CD4-positive, alpha-beta T cell treated with Interleukin-17A for 4 hours (primary cell): ENCODE measurements at regions not wholly inside any gene's neighbourhood (a gene's known extent, or its start where the extent isn't known, plus 50 kb on each side); places are given as distances from the start of the nearest gene placed in this dataset.
"Not testable (repeated sequence)": the region's sequence is repeated elsewhere in the genome, so short reads cannot be mapped to it uniquely, and the experiment has no call there.

Source experiments
- DNase-seq: peaks from one replicate; pipeline ENCODE4 v3.0.0-alpha.2; 2020; ENCODE audit warnings: mixed read lengths

DNA sequence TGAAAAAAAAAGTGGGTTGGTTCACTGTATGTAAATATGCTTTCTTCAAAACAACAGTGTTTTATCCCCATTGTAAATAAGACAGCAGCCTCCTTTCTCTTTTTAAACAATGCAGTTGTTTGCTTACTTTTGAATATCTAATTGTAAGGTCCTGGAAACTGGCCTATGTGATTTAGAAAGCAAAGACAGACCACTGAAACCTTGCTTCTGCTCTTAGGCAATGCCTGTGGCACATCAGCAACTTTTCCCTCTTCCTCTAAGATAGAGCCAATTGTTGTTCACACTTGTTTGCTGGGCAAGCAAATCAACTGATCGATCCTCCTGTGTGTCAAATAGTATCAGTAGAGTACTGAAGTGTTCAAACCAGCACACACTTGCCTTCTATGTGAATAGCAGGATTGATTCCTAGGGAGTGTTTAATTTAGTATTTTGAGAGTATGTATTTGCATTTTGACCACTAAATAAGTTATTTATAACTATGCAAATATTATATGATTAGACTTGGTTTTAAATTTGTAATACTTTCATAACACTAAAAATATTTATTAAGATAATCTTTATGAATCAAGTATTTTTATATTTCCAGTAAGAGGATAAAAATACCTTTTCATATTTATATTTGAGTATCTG is 55.4 kb upstream of the GRPR start:
- DNase-seq, result no peak

DNA sequence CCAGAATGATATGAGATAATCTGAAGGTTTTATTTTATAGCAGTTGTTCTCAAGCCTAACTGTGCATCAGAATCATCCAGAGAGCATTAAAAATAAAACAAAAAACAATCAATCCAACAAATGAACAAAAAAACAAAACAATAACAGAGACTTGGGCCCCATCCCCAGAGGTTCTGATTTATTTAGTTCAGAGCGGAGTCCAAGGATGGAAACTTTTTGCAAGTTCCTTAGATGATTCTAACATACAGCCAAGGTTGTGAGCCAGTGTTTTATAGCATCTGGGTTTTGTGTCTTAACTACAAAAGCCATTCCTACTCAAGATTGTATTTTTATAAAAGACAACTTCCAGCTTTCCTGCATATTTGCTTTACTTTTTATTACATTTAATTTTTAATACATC is 59.4 kb upstream of the GRPR start:
- DNase-seq, result no peak

DNA sequence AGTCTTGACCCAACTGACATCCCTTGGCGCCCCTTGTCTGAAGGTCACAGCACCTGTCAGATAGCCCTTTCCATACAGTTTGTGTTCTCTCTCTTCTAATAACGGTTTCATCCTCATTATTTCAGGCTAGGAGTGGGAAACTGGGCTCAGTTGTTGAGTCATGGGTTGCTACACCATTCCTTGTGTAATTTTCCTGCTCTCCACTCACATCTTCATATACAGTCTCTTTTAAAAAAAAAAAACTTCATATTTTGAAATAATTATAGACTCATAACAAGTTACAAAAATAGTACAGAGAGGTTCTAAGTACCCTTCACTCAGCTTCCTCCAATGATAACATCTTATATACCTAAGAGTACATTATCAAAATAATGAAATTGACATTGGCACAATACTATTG is 60.2 kb upstream of the GRPR start:
- DNase-seq, result no peak

DNA sequence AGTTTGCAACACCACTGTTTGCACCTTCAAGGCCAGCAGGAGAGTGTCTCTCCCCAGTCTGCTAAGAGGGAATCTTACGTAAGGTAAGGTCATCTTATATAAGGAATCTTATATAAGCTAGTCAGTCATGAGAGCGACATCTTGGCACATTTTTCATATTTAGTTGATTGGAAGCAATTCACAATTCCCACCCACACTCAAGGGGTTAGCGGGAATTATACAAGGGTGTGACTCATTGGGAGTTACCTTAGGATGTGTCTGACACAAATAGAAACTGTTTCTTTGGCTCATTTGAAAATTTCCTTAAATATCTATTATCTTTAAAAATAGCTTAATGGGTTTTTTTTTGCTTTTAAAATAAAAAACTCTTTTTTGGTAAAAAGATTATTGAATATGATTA is 62.1 kb upstream of the GRPR start:
- DNase-seq, result no peak

DNA sequence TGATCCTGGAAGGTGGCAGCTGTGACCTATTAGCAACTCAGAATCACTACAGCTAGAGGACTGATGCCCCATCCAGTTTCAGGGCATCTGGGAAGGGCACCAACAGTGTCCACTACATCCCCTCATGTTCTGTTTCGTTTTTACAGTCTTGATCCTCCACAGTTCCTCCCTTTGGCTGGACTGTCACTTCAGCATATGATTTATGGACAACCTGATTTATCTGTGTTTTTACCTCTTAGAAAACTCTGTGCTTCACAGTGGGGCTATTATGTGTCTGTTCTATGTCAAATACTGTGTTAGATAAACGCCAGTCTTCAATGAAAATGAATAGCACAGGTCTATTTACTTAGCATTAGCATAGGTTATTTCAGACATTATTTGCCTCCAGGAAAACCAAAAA is 63.1 kb upstream of the GRPR start:
- DNase-seq, result no peak

DNA sequence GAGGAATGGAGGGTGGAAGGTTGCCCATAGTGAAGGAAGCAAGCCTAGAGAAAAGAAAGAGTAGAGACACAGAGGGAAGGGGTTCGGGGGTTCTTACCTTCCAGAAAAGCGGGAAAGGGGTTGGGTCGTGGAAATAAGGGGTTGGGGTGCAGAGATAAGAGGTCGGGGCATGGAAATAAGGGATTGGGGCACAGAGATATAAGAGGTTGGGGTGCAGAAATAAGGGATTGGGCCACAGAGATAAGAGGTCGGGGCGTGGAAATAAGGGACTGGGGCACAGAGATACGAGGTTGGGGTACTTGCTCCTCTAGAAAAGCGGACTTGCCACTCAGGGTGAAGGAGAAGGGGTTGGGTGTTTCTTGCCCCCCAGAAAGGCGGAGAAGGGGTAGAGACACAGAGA is 74.2 kb upstream of the GRPR start:
- DNase-seq, result not testable (repeated sequence)

DNA sequence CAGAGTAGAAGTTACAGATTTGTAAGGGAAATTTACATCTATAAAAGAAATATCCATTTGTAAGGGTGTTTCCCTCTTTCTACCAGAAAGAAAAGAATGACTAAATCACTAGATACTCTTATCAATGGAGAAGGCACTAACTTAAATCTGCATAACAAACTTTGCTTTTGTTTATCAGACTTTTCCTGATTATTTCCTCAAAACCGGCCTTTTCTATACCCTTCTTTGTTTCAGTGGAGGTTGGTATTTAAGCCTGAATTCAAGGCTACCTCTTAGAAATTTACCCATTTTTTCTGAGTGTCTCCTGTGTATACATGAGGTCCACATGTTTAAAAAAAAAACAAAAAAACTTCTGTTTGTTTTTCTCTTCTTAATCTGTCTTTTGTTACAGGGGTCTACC is 80.4 kb upstream of the GRPR start:
- no peak for DNase-seq

DNA sequence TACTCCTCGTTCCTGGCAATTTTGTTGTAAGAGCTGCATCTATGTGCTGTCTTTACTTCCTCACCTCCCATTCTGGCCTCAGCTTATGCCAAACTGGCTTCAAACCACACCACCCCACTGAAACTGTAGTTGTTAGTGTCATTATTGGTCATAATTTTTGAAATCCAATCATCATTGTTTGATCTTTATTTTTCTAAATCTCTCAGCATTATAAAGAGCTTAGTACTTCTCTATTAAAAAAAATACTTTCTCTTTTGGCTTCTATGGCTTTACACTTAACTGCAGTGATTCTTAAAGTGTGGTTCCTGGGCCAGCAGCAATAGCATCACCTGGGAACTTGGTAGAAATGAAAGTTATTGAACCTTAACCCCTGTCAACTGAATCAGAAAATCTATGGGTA is 83.5 kb upstream of the GRPR start:
- DNase-seq, result no peak

DNA sequence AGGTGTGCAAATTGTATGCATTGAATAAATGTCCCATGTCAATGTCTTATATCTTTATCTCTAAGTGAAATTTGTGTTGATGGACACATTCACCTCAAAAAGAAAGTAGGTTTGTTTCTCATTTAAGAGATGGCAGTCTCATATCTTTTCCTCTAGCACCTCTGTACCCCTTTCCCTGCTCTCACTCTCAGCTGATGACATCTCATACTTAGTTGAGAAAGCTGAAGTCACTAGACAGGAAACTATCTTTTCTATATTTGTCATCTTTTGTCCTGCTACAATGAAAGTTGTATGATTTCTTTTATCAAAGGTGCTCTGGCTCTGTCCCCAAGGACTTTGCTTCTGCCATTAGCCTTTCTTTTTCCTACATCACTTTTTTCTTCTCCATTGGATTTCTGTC is 84.0 kb upstream of the GRPR start:
- no peak for DNase-seq

DNA sequence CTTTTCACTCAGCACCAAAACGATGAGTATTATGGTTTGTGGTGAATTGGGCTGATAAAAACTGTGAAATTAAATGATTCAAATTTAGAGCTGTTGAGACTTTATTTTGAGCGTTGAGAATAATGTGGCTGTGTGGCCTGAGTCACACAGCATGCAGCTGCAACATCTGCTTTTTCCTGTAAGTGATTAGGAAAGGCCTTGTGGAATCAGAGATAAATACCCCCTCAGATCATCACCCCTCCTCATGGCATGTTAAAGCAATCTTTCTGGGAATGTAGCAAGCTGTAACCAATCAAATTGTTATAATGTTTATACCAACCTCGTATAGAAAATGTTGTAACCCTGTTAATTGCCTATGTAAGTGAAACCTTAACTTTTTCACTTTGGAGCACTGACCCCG is 90.0 kb upstream of the GRPR start:
- no peak for DNase-seq

DNA sequence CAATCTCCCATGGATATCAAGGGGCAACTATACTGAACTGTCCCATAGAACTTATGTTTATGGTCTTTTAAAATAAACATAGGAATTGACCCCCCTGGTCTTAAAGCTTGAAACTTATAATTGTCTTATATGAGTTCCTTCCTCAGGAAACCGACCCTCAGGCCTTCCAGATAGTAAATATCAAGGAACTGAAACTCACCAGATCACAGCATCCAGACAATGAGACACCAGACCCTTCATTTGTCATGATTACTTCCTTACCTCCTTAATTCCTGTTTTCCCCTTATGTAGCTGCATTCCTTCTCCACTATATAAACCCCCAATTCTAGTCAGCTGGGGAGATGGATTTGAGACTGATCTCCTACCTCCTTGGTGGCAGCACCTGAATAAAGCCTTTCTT is 94.8 kb upstream of the GRPR start:
- no peak for DNase-seq

DNA sequence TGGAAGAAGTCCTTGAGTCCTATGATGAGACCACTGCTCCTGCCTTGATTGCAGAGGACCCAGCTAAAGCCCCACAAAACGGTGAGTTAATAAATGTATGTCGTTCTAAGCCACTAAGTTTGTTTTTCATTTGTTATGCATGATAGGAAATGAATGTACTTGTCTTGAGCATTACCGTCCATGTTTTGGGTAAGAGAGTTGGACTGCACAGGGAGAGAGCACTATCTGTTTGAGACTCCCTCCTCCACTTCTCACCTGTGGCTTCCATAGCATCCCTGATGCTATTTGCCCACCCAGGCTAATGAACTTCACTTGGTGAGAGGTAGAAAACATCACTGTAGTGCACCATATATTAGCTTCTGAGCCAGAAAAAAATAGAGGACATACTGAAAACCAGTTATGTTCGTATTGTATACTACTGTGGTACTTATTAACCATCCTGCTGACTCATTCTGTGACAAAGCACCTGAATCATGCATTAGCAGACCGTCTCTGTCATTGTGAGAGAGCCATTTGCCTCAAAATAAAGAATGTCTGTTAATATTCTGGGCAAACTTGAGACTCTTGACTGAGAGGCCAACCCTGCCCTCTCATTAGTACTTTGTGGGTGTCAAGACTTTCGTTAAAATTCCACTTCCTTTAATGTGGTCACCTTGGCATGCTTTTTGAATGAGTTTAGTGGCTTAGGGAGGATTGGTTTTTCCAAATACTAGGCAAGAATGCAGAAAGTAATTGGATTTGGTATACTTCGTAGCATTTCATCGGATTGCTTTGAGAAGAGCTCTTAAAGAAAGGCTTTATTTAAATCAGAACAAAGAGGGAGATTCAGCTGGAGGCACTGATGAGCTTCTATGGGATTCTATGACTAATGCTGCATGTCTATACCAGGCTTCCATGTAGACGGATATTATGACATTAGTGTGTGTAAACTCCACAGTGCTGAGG is 99.3 kb upstream of the GRPR start:
- DNase-seq, result no peak

DNA sequence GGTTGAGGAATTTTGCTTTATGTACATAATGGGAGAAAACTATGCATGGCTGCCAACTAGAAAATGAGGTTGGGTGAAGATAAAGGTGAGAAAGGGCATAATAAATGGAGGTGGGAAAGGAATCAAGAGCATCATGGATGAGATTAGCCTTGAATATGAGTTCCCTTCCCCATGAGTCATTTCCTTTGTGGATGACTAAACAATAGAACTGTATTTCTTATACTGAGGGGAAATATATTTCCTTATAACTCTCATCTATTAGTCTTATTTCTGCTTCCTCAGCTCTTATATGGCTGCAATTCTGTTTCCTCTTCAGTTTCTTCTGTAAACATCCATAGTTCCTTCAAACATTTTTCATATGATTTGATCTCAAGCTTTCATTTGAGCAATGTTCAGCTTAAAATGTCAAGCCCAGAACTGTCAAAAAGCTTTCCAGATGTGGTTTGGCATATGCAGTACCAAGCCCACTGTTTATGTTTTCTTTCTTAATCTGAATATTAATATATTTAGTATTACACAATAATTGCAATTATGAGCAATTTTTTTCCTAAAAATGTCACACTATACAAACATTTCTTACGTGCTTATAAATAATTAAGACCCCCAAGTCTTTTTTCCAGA is 100.7 kb upstream of the GRPR start:
- DNase-seq, result no peak

DNA sequence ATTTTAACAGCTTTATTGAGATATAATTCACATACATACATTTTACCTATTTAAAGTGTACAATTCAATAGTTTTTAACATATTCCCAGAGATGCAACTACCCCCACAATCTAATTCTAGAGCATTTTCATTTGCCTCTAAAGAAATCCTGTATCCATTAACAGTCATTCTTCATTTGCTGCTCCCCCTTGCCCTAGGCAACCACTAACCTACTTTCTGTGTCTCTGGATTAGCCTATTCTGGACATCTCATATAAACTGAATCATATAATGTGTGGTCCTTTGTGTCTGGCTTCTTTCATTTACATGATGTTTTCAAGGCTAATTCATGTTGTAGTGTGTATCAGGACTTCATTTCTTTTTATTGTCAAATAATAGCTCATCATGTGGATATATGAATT is 105.1 kb upstream of the GRPR start:
- no peak for DNase-seq

DNA sequence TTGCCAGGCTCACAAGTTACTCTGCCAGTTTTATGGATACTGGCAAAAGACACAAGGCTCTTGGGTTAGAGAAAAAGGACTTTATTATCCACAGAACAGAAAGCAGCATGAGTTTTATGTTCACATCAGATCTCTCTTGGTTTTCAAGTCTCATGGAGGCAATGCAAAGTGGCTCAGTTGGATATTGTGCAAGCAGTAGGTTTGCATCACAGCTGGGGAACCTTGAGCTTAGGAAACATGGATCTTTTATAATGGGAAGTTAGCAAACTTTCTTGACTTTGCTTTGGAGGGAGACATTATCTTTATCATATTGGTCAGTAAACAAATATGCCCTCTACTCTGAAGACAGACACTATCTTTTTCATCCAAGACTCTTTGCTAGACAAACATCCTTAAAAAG is 109.2 kb upstream of the GRPR start:
- no peak for DNase-seq

DNA sequence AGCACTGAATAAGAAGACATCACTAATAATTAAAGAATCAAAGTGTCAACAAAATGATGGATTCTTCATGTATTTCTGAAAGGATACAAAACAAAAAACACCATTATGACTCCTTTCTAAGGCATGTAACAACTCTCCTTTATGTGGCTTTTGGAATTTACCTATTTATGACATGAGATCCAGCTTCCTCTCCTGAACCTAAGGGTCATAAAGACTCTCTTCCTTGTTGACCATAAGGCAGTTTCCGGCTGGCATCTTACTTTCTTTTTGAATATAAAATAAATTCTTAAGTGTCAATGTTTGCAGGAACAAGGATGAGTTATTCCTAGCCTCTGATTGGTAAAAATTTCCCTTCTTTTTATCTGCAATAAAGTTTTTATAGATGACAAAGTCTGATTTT is 111.1 kb upstream of the GRPR start:
- DNase-seq, result no peak

DNA sequence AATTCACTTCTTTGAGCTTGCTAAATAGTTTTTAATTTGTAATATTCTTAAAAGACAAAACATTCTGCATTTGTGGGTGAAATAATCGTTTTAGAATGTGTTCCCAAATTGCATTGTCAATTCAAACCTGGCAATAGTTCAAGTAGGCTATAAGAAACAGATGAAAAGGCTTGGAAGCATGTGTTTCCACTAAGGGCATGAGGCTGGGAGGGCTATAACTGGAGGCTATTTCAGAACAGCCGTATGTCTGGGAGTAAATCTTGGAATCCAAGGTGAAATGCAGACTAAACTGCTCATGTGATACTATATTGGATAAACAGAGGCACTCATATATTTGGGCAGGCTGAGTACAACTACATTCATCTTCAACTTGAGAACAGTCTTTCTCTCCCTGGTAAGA is 117.4 kb upstream of the GRPR start:
- no peak for DNase-seq

DNA sequence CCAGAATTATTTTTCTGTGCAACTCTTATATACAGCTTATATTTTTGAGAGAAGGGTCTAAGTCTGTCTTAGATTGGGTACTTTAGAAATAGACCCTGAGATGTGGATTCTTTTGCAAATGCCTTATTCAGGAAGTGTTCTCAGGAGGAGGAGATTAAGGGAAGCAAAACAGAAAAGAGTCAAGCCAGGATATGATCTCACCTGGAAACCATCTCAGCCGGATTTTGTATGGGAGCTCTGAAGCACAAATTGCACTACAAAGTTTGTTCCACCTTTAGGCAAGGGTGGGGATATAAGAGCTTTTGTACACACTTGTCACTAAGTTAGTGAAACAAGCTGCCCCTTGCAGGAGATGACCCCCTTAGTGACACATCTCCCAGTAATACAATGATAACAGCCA is 121.2 kb upstream of the GRPR start:
- no peak for DNase-seq

DNA sequence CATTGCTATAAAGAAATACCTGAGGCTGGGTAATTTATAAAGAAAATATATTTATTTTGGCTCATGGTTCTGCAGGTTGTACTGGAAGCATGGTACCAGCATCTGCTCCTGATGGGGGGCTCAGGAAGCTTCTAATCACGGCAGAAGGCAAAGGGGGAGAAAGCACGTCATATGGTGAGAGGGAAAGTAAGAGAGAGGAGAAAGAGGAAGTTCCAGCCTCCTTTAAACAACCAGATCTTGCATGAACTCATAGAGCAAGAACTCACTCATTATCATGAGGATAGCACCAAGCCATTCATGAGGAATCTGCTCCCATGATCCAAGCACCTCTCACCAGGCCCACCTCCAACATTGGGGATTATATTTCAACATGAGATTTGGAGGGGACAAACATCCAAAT is 125.0 kb upstream of the GRPR start:
- no peak for DNase-seq

DNA sequence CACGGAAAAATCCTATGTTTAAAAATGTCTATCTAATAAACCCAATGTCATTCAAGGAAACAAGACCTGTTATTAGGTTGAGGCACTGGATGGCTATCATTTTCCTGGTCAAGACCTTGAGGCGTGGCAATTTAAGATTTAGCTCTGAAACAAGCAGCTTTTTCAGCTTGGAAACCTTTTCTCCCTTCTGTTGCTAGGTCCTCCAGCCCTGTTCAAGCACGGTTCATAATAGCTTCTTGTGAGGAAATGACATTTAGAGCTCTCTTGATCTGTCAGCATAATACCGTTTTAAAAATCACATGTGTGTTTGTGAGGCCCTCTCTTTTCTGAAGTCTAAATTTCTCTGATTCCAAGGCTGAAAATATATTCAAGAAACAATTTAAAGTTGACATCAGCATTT is 133.6 kb upstream of the GRPR start:
- no peak for DNase-seq

DNA sequence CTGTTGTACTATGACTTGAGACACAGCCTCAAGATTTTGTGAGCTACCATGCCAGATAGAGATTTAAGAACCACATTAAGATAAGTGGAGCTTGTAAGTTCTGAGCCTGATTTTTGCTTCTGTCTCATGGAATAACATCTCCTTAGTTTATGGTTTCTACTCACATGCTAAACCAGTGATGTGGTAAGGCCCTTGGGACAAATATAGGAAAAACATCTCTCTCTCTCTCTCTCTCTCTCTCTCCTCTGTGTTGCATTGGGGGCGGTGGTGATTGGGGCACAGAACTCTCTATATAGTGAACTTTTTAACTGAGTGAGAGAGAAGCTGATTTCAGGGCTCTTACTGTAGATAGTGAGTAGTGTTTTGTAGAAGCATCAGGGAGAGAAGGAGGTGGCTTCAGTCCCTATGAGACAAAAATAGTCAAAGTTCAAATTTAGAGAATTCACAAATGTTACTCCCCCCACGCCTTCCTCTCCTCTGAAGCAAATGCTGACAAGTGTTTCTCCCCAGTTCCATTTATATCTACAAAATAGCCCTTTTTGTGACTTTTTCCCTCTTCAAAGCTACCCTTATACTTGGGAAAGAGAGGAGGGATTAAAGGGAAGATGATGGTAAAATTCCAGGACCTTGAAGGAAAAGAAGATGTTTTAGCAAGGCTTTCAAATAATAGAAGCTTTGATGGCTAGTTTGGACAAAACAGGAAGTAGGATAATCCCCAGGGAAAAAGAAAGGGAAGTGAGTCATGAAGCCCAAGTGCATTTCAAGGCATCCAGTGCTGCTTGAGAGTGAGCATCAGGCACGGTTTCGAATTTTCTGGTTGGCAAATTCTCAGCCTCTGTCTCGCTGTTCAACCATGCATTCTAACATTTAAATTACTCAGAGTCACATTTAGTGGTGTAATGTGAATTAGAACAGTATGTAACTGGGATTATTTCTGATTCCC is 134.3 kb upstream of the AP1S2 start:
- no peak for DNase-seq

DNA sequence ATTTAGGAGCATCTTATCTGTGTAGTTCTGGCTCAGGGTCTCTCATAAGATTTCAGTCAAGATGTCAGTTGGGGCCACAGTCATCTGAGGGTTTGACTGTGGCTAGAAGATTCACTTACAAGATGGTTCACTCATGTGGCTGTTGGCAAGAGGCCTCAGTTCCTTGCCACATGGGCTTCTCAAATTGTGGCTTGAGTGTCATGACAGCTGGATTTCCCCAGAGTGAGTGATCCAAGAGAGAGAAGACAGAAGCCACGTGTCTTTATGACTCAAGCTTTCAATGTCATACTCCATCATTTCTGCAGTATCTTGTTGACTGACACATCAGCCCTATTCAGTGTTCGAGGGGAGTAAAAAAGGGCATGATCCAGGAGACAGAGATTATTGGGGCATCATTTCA is 131.3 kb upstream of the AP1S2 start:
- DNase-seq, result no peak

DNA sequence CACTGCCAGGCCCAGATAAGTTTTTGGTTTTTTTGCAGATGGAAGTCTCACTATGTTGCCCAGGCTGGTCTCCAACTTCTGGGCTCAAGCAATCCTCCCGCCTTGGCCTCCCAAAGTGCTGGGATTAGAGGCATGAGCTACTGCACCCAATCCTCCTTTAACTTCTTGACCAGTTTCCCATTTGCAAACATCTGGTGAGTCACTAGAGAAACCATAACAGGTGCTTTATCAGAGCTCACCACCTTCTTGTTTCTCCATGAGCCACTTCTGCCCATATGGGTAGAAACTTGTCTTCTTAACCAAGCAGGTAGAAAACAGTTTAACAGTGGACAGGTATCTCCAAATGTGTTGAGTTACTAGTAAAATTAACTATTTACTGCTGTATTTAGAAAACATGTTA is 128.4 kb upstream of the AP1S2 start:
- DNase-seq, result no peak
